Fibroblast of mammary gland (primary cell): ENCODE measurements at regions not wholly inside any gene's neighbourhood (a gene's known extent, or its start where the extent isn't known, plus 50 kb on each side); places are given as distances from the start of the nearest gene placed in this dataset.
A peak's percentile ranks its signal among the peaks of the same experiment; 100 is the strongest.

Source experiments
- DNase-seq: peaks from one replicate; pipeline ENCODE4 v3.0.0-alpha.2; 2010; ENCODE audit warnings: low read depth
- H3K4me3 ChIP-seq: 2 replicates; pipeline ENCODE4 v1.5.1; 2011; ENCODE audit warnings: low read depth, mild to moderate bottlenecking, low read length, moderate library complexity; ENCODE audit not compliant: control insufficient read depth
- CTCF ChIP-seq: conservative IDR thresholded peaks from 2 replicates; pipeline ENCODE4 v1.5.1; 2011; ENCODE audit warnings: low read depth, low read length, inconsistent platforms; ENCODE audit not compliant: control insufficient read depth, insufficient read depth

DNA sequence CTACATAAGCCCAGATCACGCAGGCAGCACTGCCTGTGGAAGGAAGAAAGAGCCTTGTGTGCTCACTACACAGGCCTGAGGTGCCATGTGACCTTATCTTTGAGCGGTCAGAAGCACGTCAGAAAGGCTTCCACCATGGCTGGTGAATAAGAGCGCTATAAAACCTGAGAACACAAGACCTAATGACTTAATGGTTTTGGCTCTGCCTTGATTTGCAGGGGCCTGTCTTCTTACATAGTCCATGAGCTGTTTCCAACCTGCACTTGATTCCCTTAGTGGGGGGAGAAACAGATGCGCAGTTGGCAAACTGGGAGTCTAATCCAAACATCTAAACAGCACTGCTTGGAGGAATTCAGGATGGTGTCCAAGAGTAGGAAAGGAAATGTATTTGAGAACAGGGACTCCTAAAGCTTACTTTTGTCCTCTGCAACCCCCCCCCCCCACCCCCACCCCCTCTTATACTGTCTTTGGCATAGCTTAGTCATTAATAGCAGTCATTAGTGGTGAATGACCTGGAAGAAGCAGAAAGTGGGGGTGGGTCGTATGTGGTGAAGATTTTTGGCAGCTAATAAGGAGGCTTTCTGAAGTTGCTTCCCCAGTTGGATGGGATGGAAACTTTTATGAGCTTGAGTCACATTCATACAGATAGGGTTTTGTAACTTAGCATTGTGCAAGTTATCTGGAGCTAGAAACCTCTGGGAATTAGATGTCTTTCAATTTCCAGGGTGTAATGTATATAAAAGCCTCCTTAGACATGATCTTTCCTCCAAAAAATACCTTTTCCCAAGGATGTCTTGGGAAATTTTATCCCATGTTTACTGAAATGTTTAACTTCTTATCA, 454.1 kb downstream of the MEIS1 start:
- no peak for TF ChIP-seq CTCF
- no peak overlapping the region for H3K4me3 ChIP-seq
- peak; percentile 100 for DNase-seq

DNA sequence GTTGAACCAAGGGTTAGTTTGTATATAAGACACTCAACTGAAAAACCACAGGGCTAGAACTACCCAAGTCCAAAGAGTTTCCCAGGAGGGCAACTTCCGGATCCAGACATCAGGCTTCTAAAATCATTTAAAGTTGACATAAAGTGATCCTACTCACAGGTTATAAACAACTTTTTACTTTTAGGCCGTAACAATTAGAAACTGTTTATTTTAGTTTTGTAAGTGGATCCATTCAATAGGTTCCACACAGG, 454.6 kb downstream of the MEIS1 start:
- no peak for TF ChIP-seq CTCF
- H3K4me3 ChIP-seq = no peak overlapping the region
- no peak for DNase-seq

DNA sequence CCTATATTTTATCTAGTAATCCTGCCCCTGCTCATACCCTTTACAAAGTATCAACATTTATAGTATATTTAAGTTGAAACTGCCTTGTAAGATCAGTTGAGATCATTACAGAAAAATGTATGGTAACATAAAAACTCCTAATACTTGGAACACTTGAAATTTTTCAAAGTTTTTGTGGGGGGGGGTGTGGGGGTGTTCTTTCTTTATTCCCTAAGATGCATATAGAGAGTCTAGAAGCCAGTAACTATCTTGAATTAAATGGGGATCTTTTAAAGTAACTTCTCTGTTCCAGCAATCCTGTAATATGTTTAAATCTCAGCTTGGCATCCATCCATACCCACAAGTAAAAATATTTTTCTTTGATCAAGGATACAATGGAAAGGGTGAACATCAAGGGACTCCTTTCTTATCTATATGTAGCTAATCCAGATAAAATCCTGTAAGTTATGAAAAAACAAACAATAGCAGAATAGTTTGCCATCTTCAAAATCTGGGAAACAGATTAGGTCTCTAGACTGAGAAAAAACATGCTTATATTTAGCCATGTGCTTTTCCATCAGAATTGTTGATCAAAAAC, 455.3 kb downstream of the MEIS1 start:
- no peak for TF ChIP-seq CTCF
- DNase-seq = no peak
- H3K4me3 ChIP-seq = no peak overlapping the region

GRCh38 chr2:66895206-66895605, 460.3 kb downstream of the MEIS1 start:
- H3K4me3 ChIP-seq = no peak overlapping the region
- TF ChIP-seq CTCF = no peak
- no peak for DNase-seq

- no peak for TF ChIP-seq CTCF
- DNase-seq = no peak
Measured at GRCh38 chr2:66896131-66896530, 461.2 kb downstream of the MEIS1 start.

DNA sequence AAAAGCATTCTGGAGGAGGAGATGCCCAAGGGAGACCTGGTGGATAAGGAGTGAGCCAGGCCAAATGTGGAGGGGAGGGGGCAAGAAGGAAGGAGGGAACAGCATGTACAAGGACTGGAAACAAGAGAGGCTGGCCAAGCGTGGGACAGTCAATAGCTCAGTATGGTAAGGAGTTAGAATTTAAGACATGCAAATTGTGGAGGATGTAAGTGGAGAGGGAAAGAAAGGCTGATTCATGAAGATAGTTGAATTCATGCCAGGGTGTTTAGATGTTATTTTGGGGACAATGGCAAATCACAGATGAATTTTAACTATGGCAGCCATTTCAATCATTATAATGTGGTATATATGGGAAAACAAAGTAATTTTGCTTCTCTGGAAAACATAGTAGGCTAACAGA, 462.3 kb downstream of the MEIS1 start:
- no peak overlapping the region for H3K4me3 ChIP-seq
- no peak for TF ChIP-seq CTCF
- DNase-seq = peak; percentile 72

More at GRCh38 chr2:66896131-66896530, 461.2 kb downstream of the MEIS1 start:
- H3K4me3 ChIP-seq = no peak overlapping the region
